ENCODE measurements at regions not wholly inside any gene's neighbourhood (a gene's known extent, or its start where the extent isn't known, plus 50 kb on each side); places are given as distances from the start of the nearest gene placed in this dataset.
"Not testable (repeated sequence)": the region's sequence is repeated elsewhere in the genome, so short reads cannot be mapped to it uniquely, and the experiment has no call there.

DNA sequence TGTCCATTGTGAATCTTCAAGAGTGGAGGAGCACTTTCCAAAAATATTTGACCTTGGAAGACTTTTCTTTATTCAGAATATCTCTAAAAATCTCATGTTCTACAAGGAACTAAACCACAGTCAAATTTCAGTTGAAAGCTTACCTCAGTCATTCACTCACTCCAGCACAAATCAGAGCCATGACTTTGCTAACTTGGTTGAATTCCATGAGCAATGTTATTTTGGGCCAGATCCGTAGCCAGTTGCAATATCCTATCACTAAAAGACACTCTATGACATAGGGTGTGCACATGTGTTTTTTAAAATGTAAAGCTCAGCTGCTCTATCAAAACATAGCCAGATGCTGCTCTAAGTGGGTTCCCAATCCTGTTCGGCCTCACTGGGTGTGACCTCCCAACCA lies 156.1 kb upstream of the ANKRD55 start:
- Mint-ChIP-seq H3K4me3 (no peak overlapping the region), H3K27me3 (ENCODE audit: low read depth) (no peaks in the 10 kb centered on the region), H3K4me1 (ENCODE audit: low read depth) (no peaks in the 10 kb centered on the region), H3K9me3 (peaks cover 21% of the 10 kb centered on the region), H3K27ac (no peak overlapping the region), H3K36me3 (ENCODE audit: low read depth) (peaks cover 2% of the 10 kb centered on the region)

DNA sequence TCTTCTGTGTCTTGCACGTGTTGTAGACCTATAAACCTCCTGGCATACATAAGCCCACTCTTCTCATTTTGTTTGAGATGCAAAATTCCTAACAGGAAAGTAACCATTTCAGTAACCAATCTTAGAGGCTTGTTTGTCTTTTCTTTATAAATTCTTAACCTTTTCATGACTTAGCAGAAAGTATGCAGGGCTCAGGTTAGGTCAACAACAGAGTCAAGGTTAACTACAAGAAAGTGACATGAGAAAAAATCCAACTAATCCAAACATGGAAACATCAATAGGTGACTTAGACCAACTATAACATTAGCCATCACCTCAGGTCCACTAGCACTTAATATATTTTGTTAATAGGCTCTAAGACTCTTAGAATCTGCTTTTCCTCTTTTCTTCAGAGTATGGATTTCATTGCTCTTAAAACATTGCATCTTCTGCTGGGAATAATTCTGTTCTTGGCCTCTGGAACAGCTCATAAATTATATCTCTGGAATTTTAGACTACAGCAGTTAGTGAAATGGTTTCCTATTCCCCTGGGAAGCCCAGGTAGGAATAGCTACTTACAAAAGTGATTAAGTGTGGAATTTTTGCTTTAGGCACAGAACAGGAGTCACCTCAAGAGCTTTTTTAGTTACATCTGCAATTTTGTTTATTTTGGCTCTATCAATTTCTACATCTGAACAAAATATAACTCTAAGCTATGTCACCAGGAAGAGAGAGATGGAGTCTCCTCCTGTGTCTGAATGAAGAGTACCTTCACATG lies 155.3 kb upstream of the ANKRD55 start:
- H3K27me3 Mint-ChIP-seq (ENCODE audit: low read depth), result no peaks in the 10 kb centered on the region
- H3K4me1 Mint-ChIP-seq (ENCODE audit: low read depth), result no peaks in the 10 kb centered on the region
- peaks cover 2% of the 10 kb centered on the region for H3K36me3 Mint-ChIP-seq (ENCODE audit: low read depth)
- H3K9me3 Mint-ChIP-seq, result peaks cover 21% of the 10 kb centered on the region
- no peak overlapping the region for H3K27ac Mint-ChIP-seq
- H3K4me3 Mint-ChIP-seq, result no peak overlapping the region

DNA sequence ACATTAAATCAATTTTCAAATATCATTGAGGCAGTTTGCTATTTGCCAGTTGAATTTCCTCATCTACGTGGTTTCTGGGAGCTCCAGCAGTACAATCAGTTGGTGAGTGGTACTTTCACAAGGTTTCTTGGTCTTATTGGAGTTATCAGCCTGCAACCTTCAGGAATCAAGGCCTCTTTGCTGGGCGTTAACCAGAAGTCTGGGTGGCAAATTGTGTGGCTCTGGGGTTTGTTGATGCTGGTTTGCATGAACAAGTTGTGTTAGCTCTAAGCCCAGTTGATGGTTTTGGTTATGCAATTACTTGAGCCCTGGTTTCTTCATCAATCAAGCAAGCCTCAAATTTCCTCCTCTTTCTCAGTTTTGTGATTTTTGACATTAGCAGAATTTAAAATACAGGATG lies 152.9 kb upstream of the ANKRD55 start:
- Mint-ChIP-seq H3K4me1 (ENCODE audit: low read depth) (no peaks in the 10 kb centered on the region), H3K36me3 (ENCODE audit: low read depth) (no peaks in the 10 kb centered on the region), H3K4me3 (no peak overlapping the region), H3K9me3 (peaks cover 8% of the 10 kb centered on the region), H3K27me3 (ENCODE audit: low read depth) (peaks cover 6% of the 10 kb centered on the region), H3K27ac (no peak overlapping the region)

GRCh38 chr5:56384186-56384585 lies 151.1 kb upstream of the ANKRD55 start:
- peaks cover 6% of the 10 kb centered on the region for H3K27me3 Mint-ChIP-seq (ENCODE audit: low read depth)
- no peak overlapping the region for H3K27ac Mint-ChIP-seq
- no peaks in the 10 kb centered on the region for H3K9me3 Mint-ChIP-seq
- no peak overlapping the region for H3K4me3 Mint-ChIP-seq
- no peaks in the 10 kb centered on the region for H3K4me1 Mint-ChIP-seq (ENCODE audit: low read depth)
- no peaks in the 10 kb centered on the region for H3K36me3 Mint-ChIP-seq (ENCODE audit: low read depth)

DNA sequence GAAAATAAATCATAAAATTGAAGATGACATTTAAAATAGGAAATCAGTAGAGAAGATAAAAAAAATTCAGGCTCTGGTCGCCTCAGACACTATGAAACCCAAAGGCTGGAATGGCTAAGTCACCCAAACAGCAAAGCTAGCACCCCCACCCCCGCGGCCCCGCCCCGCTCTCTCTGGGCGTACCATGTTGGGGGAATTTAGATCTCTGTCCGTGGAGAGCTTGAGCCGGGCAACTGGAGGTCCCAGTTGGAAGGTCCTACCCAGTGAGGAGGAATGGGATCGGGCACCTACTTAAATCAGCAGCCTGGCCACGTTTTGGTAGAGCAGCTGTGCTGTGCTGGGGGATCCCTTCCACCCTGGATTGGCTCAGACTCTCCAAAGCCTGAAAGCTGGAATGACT lies 150.6 kb upstream of the ANKRD55 start:
- Mint-ChIP-seq H3K4me1 (ENCODE audit: low read depth) (no peaks in the 10 kb centered on the region), H3K4me3 (no peak overlapping the region), H3K27me3 (ENCODE audit: low read depth) (peaks cover 6% of the 10 kb centered on the region), H3K27ac (no peak overlapping the region), H3K9me3 (no peaks in the 10 kb centered on the region), H3K36me3 (ENCODE audit: low read depth) (no peaks in the 10 kb centered on the region)

DNA sequence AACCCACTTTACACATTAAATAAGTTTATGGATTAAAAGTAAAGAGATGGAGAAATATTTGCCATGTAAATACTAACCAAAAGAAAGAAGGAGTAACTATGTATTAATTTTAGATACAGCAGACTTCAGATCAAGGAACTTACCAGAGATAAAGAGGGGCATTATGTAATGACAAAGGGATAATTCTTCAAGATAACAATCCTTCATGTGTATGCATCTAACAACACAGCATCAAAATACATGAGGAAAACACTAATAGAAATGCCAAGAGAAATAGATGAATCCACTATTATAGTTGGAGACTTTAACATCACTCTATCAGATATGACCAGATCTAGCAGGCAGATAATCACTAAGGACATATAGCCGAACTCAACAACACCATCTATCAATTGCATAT lies 149.8 kb upstream of the ANKRD55 start:
- no peak overlapping the region for H3K4me3 Mint-ChIP-seq
- no peaks in the 10 kb centered on the region for H3K4me1 Mint-ChIP-seq (ENCODE audit: low read depth)
- H3K9me3 Mint-ChIP-seq, result no peaks in the 10 kb centered on the region
- H3K27ac Mint-ChIP-seq, result no peak overlapping the region
- H3K36me3 Mint-ChIP-seq (ENCODE audit: low read depth), result no peaks in the 10 kb centered on the region
- peaks cover 6% of the 10 kb centered on the region for H3K27me3 Mint-ChIP-seq (ENCODE audit: low read depth)

GRCh38 chr5:56377573-56377972 lies 144.4 kb upstream of the ANKRD55 start:
- Mint-ChIP-seq H3K27ac (no peak overlapping the region), H3K27me3 (ENCODE audit: low read depth) (peaks cover 9% of the 10 kb centered on the region), H3K36me3 (ENCODE audit: low read depth) (peaks cover 2% of the 10 kb centered on the region), H3K9me3 (peaks cover 3% of the 10 kb centered on the region), H3K4me1 (ENCODE audit: low read depth) (no peaks in the 10 kb centered on the region), H3K4me3 (no peak overlapping the region)

DNA sequence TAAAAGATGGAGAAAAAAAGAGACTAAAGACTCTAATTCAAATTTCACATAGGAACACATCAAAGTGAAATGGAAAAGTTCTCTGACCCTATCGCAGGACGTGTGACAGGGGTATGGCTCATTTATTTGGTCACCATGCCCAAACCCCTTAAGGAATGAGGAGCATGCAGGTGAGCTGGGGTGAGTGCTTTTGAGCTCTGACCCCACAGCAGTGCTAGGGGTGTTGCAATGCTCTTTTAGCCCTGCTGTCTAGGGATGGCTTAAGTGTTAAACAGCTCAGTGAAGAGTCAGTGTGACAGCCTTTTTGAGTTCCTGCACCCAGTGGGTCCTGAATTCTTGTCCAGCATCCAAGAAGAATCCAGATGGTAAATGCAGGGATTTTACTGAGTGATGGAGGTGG lies 143.0 kb upstream of the ANKRD55 start:
- no peak overlapping the region for H3K27ac Mint-ChIP-seq
- no peak overlapping the region for H3K4me3 Mint-ChIP-seq
- H3K4me1 Mint-ChIP-seq (ENCODE audit: low read depth), result no peaks in the 10 kb centered on the region
- H3K9me3 Mint-ChIP-seq, result peaks cover 3% of the 10 kb centered on the region
- H3K27me3 Mint-ChIP-seq (ENCODE audit: low read depth), result peaks cover 3% of the 10 kb centered on the region
- peaks cover 2% of the 10 kb centered on the region for H3K36me3 Mint-ChIP-seq (ENCODE audit: low read depth)

DNA sequence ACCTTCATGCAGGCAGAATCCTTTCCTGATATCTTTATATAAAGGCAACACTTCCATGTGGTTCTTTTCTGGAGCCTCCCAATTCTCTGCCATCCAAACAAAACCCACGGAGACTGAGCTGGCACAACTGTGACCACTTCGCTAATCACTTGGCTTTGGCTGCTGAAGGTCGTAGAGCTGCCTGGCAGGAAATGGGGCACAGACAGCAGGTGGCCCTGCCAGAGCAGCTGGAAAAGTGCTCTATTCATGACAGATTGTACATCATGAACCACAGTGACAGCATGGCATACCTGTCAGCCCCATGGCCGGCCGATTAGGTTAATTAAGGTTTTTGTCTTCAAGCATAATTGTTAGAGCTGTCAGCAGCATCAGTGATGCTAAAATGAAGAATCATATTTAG lies 141.9 kb upstream of the ANKRD55 start:
- Mint-ChIP-seq H3K27ac (no peak overlapping the region), H3K27me3 (ENCODE audit: low read depth) (peaks cover 3% of the 10 kb centered on the region), H3K4me3 (no peak overlapping the region), H3K4me1 (ENCODE audit: low read depth) (no peaks in the 10 kb centered on the region), H3K9me3 (peaks cover 3% of the 10 kb centered on the region), H3K36me3 (ENCODE audit: low read depth) (peaks cover 2% of the 10 kb centered on the region)

- H3K27me3 Mint-ChIP-seq (ENCODE audit: low read depth); H3K27ac Mint-ChIP-seq; H3K4me3 Mint-ChIP-seq; H3K4me1 Mint-ChIP-seq (ENCODE audit: low read depth); H3K36me3 Mint-ChIP-seq (ENCODE audit: low read depth); H3K9me3 Mint-ChIP-seq: not testable (repeated sequence)
These were observed 139.4 kb upstream of the ANKRD55 start for GRCh38 chr5:56372491-56372890.

GRCh38 chr5:56369361-56369811 lies 136.3 kb upstream of the ANKRD55 start:
- H3K4me1 Mint-ChIP-seq (ENCODE audit: low read depth), result no peaks in the 10 kb centered on the region
- no peaks in the 10 kb centered on the region for H3K27me3 Mint-ChIP-seq (ENCODE audit: low read depth)
- no peaks in the 10 kb centered on the region for H3K36me3 Mint-ChIP-seq (ENCODE audit: low read depth)
- no peak overlapping the region for H3K4me3 Mint-ChIP-seq
- H3K27ac Mint-ChIP-seq, result no peak overlapping the region
- no peaks in the 10 kb centered on the region for H3K9me3 Mint-ChIP-seq

- Mint-ChIP-seq H3K4me1 (ENCODE audit: low read depth) (no peaks in the 10 kb centered on the region), H3K27ac (no peak overlapping the region), H3K4me3 (no peak overlapping the region), H3K9me3 (no peaks in the 10 kb centered on the region), H3K36me3 (ENCODE audit: low read depth) (peaks cover 2% of the 10 kb centered on the region), H3K27me3 (ENCODE audit: low read depth) (peaks cover 3% of the 10 kb centered on the region)
These were observed 134.6 kb upstream of the ANKRD55 start for GRCh38 chr5:56367748-56368147.

- peaks cover 3% of the 10 kb centered on the region for H3K36me3 Mint-ChIP-seq (ENCODE audit: low read depth)
- H3K4me3 Mint-ChIP-seq, result no peak overlapping the region
- peaks cover 3% of the 10 kb centered on the region for H3K27me3 Mint-ChIP-seq (ENCODE audit: low read depth)
- H3K27ac Mint-ChIP-seq, result no peak overlapping the region
- no peaks in the 10 kb centered on the region for H3K9me3 Mint-ChIP-seq
- H3K4me1 Mint-ChIP-seq (ENCODE audit: low read depth), result no peaks in the 10 kb centered on the region
These were observed 133.9 kb upstream of the ANKRD55 start for GRCh38 chr5:56366986-56367385.

GRCh38 chr5:56361398-56361797 lies 128.3 kb upstream of the ANKRD55 start:
- Mint-ChIP-seq H3K36me3 (ENCODE audit: low read depth) (peaks cover 3% of the 10 kb centered on the region), H3K27me3 (ENCODE audit: low read depth) (peaks cover 12% of the 10 kb centered on the region), H3K9me3 (no peaks in the 10 kb centered on the region), H3K4me3 (no peak overlapping the region), H3K27ac (no peak overlapping the region), H3K4me1 (ENCODE audit: low read depth) (no peaks in the 10 kb centered on the region)

DNA sequence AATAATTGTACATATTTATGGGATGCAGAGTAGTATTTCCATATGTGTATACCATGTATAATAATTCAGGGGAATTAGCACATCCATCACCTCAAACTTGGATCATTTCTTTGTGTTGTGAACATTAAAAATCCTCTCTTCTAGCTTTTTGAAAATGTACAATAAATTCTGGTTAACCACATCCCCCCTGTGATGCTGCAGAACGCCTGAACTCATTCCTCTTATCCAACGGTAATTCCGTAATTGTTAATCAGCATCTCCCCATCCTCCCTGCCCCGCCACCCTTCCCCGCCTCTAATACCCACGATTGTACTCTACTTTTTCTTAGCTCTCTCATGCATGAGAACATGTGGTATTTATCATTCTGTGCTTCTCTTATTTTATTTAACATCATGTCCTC lies 127.7 kb upstream of the ANKRD55 start:
- Mint-ChIP-seq H3K27me3 (ENCODE audit: low read depth) (peaks cover 12% of the 10 kb centered on the region), H3K36me3 (ENCODE audit: low read depth) (peaks cover 3% of the 10 kb centered on the region), H3K27ac (no peak overlapping the region)

More for the DNA sequence above, 127.7 kb upstream of the ANKRD55 start:
- no peaks in the 10 kb centered on the region for H3K4me1 Mint-ChIP-seq (ENCODE audit: low read depth)
- no peak overlapping the region for H3K4me3 Mint-ChIP-seq
- no peaks in the 10 kb centered on the region for H3K9me3 Mint-ChIP-seq
